ENCODE measurements at regions not wholly inside any gene's neighbourhood (a gene's known extent, or its start where the extent isn't known, plus 50 kb on each side); places are given as distances from the start of the nearest gene placed in this dataset.
A peak's percentile ranks its signal among the peaks of the same experiment; 100 is the strongest.

GRCh38 chr9:107587191-107587963 lies 97.8 kb upstream of the KLF4 start (continued):
- no peak for TF ChIP-seq ZBTB40 (IDR thresholded peaks at IDR 0.05)
- TF ChIP-seq ZBTB40 (CRISPR knock-in tag; IDR thresholded peaks at IDR 0.05), result no peak
- no peak for TF ChIP-seq ZNF468 (CRISPR knock-in tag; IDR thresholded peaks at IDR 0.05)
- TF ChIP-seq HNRNPK (IDR thresholded peaks at IDR 0.05; ENCODE audit: low read depth, low read length, poor library complexity, severe bottlenecking), result no peak
- TF ChIP-seq ZNF317 (CRISPR knock-in tag; IDR thresholded peaks at IDR 0.05), result peak; percentile 34; the same call in 1 of the 2 replicates
- no peak for TF ChIP-seq ZNF484 (CRISPR knock-in tag; IDR thresholded peaks at IDR 0.05; ENCODE audit: borderline replicate concordance, low read depth)
- no peak for TF ChIP-seq NAIF1 (CRISPR knock-in tag; IDR thresholded peaks at IDR 0.05; ENCODE audit: borderline replicate concordance)
- no peak for TF ChIP-seq NCOA2 (CRISPR knock-in tag; IDR thresholded peaks at IDR 0.05)
- no peak for TF ChIP-seq ZBED4 (CRISPR knock-in tag; IDR thresholded peaks at IDR 0.05; ENCODE audit: borderline replicate concordance)
- no peak for TF ChIP-seq HMGXB3 (CRISPR knock-in tag; IDR thresholded peaks at IDR 0.05; ENCODE audit: borderline replicate concordance)
- no peak for TF ChIP-seq ZNF660 (CRISPR knock-in tag; IDR thresholded peaks at IDR 0.05; ENCODE audit: borderline replicate concordance, low read depth)

Data from HepG2 (cell line).